Activated CD4-positive, alpha-beta memory T cell treated with anti-CD3 and anti-CD28 coated beads, Interleukin-2, amount 10 ng/mL, durations not matched to agents 7 days and 5 days (primary cell): ENCODE measurements at regions not wholly inside any gene's neighbourhood (a gene's known extent, or its start where the extent isn't known, plus 50 kb on each side); places are given as distances from the start of the nearest gene placed in this dataset.
A peak's percentile ranks its signal among the peaks of the same experiment; 100 is the strongest.

Experiments used
- CTCF ChIA-PET: fragments of 350-600 bp; sonication (Branson Sonifier 250); formaldehyde crosslinking; loops from one replicate; lab custom pipeline; 2021; ENCODE audit warnings: antibody characterized with exemption, inconsistent platforms; lab: Charles Lee
- POLR2A ChIA-PET: fragments of 350-600 bp; sonication (Branson Sonifier 250); formaldehyde crosslinking; loops from one replicate; lab custom pipeline; 2021; ENCODE audit warnings: antibody characterized with exemption; lab: Charles Lee
- DNase-seq: peaks from one replicate; pipeline ENCODE4 v3.0.0-alpha.2; 2020
- H3K27ac Mint-ChIP-seq: one replicate; pipeline ENCODE4 v1.8.0; 2021; ENCODE audit warnings: mild to moderate bottlenecking, mixed read lengths
- H3K27me3 Mint-ChIP-seq: one replicate; pipeline ENCODE4 v1.8.0; 2021; ENCODE audit warnings: mixed read lengths
- H3K36me3 Mint-ChIP-seq: one replicate; pipeline ENCODE4 v1.8.0; 2021; ENCODE audit warnings: low read depth, mixed read lengths
- H3K4me1 Mint-ChIP-seq: one replicate; pipeline ENCODE4 v1.8.0; 2021; ENCODE audit warnings: mixed read lengths
- H3K4me3 Mint-ChIP-seq: one replicate; pipeline ENCODE4 v1.8.0; 2021; ENCODE audit warnings: mild to moderate bottlenecking, mixed read lengths
- H3K9me3 Mint-ChIP-seq: one replicate; pipeline ENCODE4 v1.8.0; 2021; ENCODE audit warnings: mixed read lengths

GRCh38 chr3:124444896-124445295, 285.4 kb upstream of the UMPS start:
- ChIA-PET CTCF (no interaction called here), POLR2A (no interaction called here)
- Mint-ChIP-seq H3K27me3 (peaks cover 13% of the 10 kb centered on the region), H3K27ac (no peak overlapping the region), H3K4me3 (no peak overlapping the region), H3K36me3 (no peaks in the 10 kb centered on the region), H3K4me1 (no peaks in the 10 kb centered on the region), H3K9me3 (no peaks in the 10 kb centered on the region)
- DNase-seq, result no peak

GRCh38 chr3:124447845-124448244, 282.4 kb upstream of the UMPS start:
- Mint-ChIP-seq H3K4me3 (no peak overlapping the region), H3K27me3 (peaks cover 19% of the 10 kb centered on the region), H3K9me3 (no peaks in the 10 kb centered on the region), H3K27ac (no peak overlapping the region), H3K4me1 (no peaks in the 10 kb centered on the region), H3K36me3 (no peaks in the 10 kb centered on the region)
- DNase-seq, result no peak
- POLR2A ChIA-PET, result no interaction called here
- CTCF ChIA-PET, result no interaction called here

DNA sequence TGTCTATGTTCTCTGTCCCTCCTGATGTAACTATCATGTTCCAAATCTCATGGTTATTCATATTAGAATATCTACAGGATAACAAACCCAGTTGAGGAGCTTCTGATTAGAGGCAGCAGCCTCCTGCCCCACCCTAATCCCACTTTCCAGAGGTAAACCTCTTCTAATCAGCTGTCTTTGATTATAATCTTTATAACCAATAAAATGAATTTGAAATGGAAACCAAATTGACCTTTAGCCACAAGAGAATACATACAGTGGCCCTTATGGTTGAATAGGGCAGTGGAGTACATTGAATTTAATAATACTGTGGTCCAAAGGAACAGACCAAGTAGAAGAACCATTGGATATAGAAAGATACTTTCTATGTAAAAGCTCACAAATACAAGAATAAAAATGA, 281.3 kb upstream of the UMPS start:
- POLR2A ChIA-PET, result no interaction called here
- no peaks in the 10 kb centered on the region for H3K36me3 Mint-ChIP-seq

GRCh38 chr3:124450366-124450765, 279.9 kb upstream of the UMPS start:
- POLR2A ChIA-PET, result no interaction called here
- Mint-ChIP-seq H3K4me1 (no peaks in the 10 kb centered on the region), H3K9me3 (no peaks in the 10 kb centered on the region), H3K27ac (no peak overlapping the region), H3K27me3 (peaks cover 24% of the 10 kb centered on the region), H3K4me3 (no peak overlapping the region), H3K36me3 (no peaks in the 10 kb centered on the region)
- CTCF ChIA-PET, result no interaction called here
- no peak for DNase-seq

More for the DNA sequence above, 281.3 kb upstream of the UMPS start:
- Mint-ChIP-seq H3K27ac (no peak overlapping the region), H3K4me1 (no peaks in the 10 kb centered on the region), H3K9me3 (no peaks in the 10 kb centered on the region), H3K27me3 (peaks cover 21% of the 10 kb centered on the region), H3K4me3 (no peak overlapping the region)
- no peak for DNase-seq
- CTCF ChIA-PET, result no interaction called here

DNA sequence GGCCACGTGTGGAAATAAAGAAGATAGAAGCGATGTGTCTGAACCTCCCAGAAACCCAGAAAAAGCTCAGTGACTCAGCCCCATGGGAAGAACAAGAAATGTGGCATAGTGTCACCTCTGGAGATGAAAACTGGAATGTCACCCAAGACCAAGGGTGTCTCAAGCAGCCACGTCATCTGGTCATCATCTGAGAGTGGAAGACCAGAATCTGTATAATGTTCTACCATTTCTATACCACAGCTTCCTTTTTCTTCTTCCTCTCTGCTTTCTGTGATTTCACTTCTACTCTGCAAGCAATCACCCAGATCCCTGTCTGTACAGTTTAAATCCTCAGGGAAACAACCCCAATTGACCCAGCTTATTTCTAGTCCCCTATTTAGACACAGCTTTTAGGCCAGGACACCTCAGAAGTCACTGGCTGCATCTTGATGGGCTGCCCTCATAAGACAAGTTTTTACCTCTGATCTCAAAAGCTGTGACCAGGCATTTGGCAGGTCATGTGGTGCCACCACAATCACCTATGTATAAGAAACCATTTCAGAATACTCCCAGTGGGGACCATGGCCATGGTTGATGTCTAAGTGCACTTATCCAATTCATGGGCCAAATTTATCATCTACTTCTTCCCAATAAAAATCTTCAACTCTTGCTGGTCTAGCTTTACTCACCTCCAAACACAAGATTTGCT, 278.5 kb upstream of the UMPS start:
- DNase-seq, result no peak
- Mint-ChIP-seq H3K9me3 (no peaks in the 10 kb centered on the region), H3K4me3 (no peak overlapping the region), H3K4me1 (no peaks in the 10 kb centered on the region), H3K27ac (no peak overlapping the region), H3K36me3 (no peaks in the 10 kb centered on the region), H3K27me3 (peaks cover 23% of the 10 kb centered on the region)
- ChIA-PET POLR2A (no interaction called here), CTCF (no interaction called here)

- CTCF ChIA-PET, result no interaction called here
- Mint-ChIP-seq H3K36me3 (no peaks in the 10 kb centered on the region), H3K4me3 (no peak overlapping the region), H3K4me1 (no peaks in the 10 kb centered on the region), H3K27me3 (peaks cover 28% of the 10 kb centered on the region), H3K27ac (no peak overlapping the region), H3K9me3 (no peaks in the 10 kb centered on the region)
- POLR2A ChIA-PET, result no interaction called here
- no peak for DNase-seq
These were observed 277.1 kb upstream of the UMPS start for GRCh38 chr3:124453189-124453588.

- CTCF ChIA-PET, result interaction anchor here (1.1 kb wide), 2 partner anchors 12 to 468 kb away, joined by 3 to 4 read pairs; no protein-coding TSS in a partner anchor
- POLR2A ChIA-PET, result no interaction called here
- no peak overlapping the region for H3K4me3 Mint-ChIP-seq
- no peak for DNase-seq
- H3K27me3 Mint-ChIP-seq, result peaks cover 26% of the 10 kb centered on the region
- no peaks in the 10 kb centered on the region for H3K9me3 Mint-ChIP-seq
- H3K27ac Mint-ChIP-seq, result no peak overlapping the region
- H3K4me1 Mint-ChIP-seq, result no peaks in the 10 kb centered on the region
- no peaks in the 10 kb centered on the region for H3K36me3 Mint-ChIP-seq
These were observed 274.4 kb upstream of the UMPS start for GRCh38 chr3:124455891-124456290.

- no peaks in the 10 kb centered on the region for H3K9me3 Mint-ChIP-seq
- peaks cover 30% of the 10 kb centered on the region for H3K27me3 Mint-ChIP-seq
- no peak for DNase-seq
- no peak overlapping the region for H3K27ac Mint-ChIP-seq
- CTCF ChIA-PET, result interaction anchor here (1.1 kb wide), 1 partner anchor 468 kb away, joined by 4 read pairs; no protein-coding TSS in a partner anchor
- no peaks in the 10 kb centered on the region for H3K36me3 Mint-ChIP-seq
- no peaks in the 10 kb centered on the region for H3K4me1 Mint-ChIP-seq
- POLR2A ChIA-PET, result no interaction called here
- H3K4me3 Mint-ChIP-seq, result no peak overlapping the region
These were observed 273.7 kb upstream of the UMPS start for GRCh38 chr3:124456506-124456905.

DNA sequence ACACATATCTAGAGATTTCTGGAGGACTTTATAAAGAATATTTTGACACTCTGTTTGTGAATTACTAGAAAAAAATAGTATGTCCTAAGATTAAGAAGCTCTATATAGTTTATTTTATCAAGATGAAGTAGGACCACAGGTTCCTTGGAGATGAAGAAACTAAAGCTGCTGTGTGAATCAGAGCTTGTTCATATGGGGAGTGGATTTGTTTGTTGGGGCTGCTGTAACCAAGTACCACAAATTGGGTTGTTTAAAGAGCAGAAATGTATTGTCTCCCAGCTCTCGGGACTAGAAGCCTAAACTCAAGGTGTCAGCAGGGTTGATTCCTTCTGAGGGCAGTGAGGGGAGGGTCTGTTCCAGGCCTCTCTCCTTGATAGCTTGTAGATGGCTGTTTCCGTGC, 270.6 kb upstream of the UMPS start:
- ChIA-PET CTCF (interaction anchor here (0.6 to 0.9 kb wide), 2 partner anchors 9 to 702 kb away, joined by 3 to 5 read pairs; no protein-coding TSS in a partner anchor), POLR2A (no interaction called here)
- H3K27ac Mint-ChIP-seq, result no peak overlapping the region
- no peaks in the 10 kb centered on the region for H3K4me1 Mint-ChIP-seq
- no peaks in the 10 kb centered on the region for H3K36me3 Mint-ChIP-seq
- peaks cover 36% of the 10 kb centered on the region for H3K27me3 Mint-ChIP-seq
- no peaks in the 10 kb centered on the region for H3K9me3 Mint-ChIP-seq
- no peak for DNase-seq
- H3K4me3 Mint-ChIP-seq, result no peak overlapping the region

GRCh38 chr3:124461126-124461525, 269.1 kb upstream of the UMPS start:
- Mint-ChIP-seq H3K27ac (no peak overlapping the region), H3K9me3 (no peaks in the 10 kb centered on the region), H3K4me3 (no peak overlapping the region), H3K36me3 (no peaks in the 10 kb centered on the region), H3K27me3 (peaks cover 34% of the 10 kb centered on the region), H3K4me1 (no peaks in the 10 kb centered on the region)
- ChIA-PET POLR2A (no interaction called here), CTCF (no interaction called here)
- DNase-seq, result no peak

DNA sequence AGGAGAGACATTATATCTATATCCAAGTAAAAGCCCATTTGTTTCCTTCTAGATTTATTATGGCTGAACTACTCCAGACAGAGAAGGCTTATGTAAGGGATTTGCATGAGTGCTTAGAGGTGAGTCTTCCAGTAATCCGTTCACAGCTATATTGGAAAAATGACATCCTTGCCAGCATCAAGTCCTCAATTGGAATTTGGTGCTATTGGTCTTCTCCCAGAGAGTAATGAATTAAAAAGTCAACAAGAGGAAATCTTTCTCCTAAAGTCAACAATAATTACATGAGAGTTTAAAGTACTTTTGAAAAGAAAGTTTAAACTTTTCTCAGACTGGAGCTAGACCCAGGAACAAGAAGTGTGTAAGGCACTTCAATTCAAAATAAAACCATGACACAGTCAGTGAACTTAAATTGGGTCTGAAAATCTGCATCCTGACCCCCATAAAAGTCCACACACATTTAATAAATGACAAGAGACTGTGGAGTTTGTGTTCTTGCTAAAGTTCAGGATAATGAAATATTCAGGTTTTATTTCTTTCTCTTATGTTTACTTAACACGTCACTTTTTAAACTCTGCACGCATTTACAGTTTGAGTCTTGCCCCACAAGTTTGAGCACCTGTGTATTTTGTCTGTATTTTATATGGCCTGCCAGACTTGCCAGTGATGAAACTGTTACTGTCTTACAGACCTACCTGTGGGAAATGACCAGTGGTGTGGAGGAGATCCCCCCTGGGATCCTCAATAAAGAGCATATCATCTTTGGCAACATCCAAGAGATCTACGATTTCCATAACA, 268.2 kb upstream of the UMPS start:
- Mint-ChIP-seq H3K27me3 (peaks cover 40% of the 10 kb centered on the region), H3K27ac (no peak overlapping the region), H3K4me3 (no peak overlapping the region), H3K9me3 (no peaks in the 10 kb centered on the region), H3K4me1 (no peaks in the 10 kb centered on the region), H3K36me3 (no peaks in the 10 kb centered on the region)
- CTCF ChIA-PET, result no interaction called here
- DNase-seq, result no peak
- POLR2A ChIA-PET, result no interaction called here

GRCh38 chr3:124463234-124463633, 267.0 kb upstream of the UMPS start:
- Mint-ChIP-seq H3K27ac (no peak overlapping the region), H3K9me3 (no peaks in the 10 kb centered on the region), H3K4me3 (no peak overlapping the region), H3K36me3 (no peaks in the 10 kb centered on the region), H3K4me1 (no peaks in the 10 kb centered on the region), H3K27me3 (peaks cover 36% of the 10 kb centered on the region)
- no peak for DNase-seq
- CTCF ChIA-PET, result no interaction called here
- POLR2A ChIA-PET, result no interaction called here

- Mint-ChIP-seq H3K4me3 (no peak overlapping the region), H3K27me3 (peaks cover 32% of the 10 kb centered on the region), H3K9me3 (no peaks in the 10 kb centered on the region), H3K36me3 (no peaks in the 10 kb centered on the region), H3K4me1 (no peaks in the 10 kb centered on the region), H3K27ac (no peak overlapping the region)
- POLR2A ChIA-PET, result no interaction called here
- CTCF ChIA-PET, result interaction anchor here (0.8 to 2.1 kb wide), 8 partner anchors 9 to 119 kb away, joined by 3 to 6 read pairs (median 4); no protein-coding TSS in a partner anchor
- DNase-seq, result peak; percentile 31
These were observed 262.0 kb upstream of the UMPS start for GRCh38 chr3:124467980-124468902.
